Central memory CD8-positive, alpha-beta T cell (primary cell): ENCODE measurements at regions not wholly inside any gene's neighbourhood (a gene's known extent, or its start where the extent isn't known, plus 50 kb on each side); places are given as distances from the start of the nearest gene placed in this dataset.

Experiments used
- ATAC-seq: fragments of 150-1000 bp; cut with Tn5 transposase; replicated peaks from 2 replicates; pipeline ENCODE4 v1.10.0; 2022; ENCODE audit warnings: mild to moderate bottlenecking, moderate FRiP score, moderate number of reproducible peaks; ENCODE audit not compliant: poor library complexity, severe bottlenecking; ENCODE audit errors: extremely low read depth
- DNase-seq, 2 donors: peaks; one replicate each; pipeline ENCODE4 v3.0.0; 2021; ENCODE audit warnings: low spot score in 2 of 2
- H3K27ac Mint-ChIP-seq: one replicate; pipeline ENCODE4 v1.8.0; 2022; ENCODE audit warnings: low read depth, mild to moderate bottlenecking, moderate library complexity, mixed read lengths
- H3K27me3 Mint-ChIP-seq: one replicate; pipeline ENCODE4 v1.8.0; 2022; ENCODE audit warnings: mixed read lengths
- H3K36me3 Mint-ChIP-seq: one replicate; pipeline ENCODE4 v1.8.0; 2022; ENCODE audit warnings: mild to moderate bottlenecking, moderate library complexity, mixed read lengths; ENCODE audit not compliant: insufficient read depth
- H3K4me1 Mint-ChIP-seq: one replicate; pipeline ENCODE4 v1.8.0; 2022; ENCODE audit warnings: mixed read lengths
- H3K4me3 Mint-ChIP-seq: one replicate; pipeline ENCODE4 v1.8.0; 2022; ENCODE audit warnings: mild to moderate bottlenecking, moderate library complexity, mixed read lengths
- H3K9me3 Mint-ChIP-seq: one replicate; pipeline ENCODE4 v1.8.0; 2022; ENCODE audit warnings: mixed read lengths

DNA sequence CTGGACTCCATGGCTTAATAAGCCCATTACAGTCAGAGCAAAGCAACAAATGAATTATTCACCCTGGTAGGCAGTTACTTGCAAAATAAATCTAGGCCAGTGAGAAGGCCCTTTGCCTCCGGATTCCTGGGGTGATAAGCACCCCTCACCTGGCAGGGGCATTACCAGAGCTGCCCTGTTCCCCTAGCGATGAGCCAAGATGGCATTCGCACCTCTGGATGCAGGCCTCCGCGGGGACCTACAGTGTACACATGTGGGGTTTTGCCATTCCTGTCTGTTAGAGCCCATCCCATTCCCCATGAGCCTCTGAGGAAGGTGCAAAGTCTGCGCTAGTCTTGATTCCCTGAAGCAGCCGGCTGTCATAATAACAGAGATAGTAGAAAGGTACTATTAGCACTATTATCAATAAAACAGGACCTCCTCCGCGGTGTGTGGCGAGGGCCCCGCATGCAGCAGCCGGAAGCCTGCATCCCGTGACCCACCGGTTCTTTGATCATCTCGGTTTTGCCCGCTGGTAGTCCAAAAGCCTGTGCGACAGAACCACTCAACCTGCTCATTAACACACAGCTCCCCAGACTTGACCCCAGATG lies 344.3 kb downstream of the BRD1 start:
- no peak overlapping the region for H3K27ac Mint-ChIP-seq
- H3K27me3 Mint-ChIP-seq = peaks cover 46% of the 10 kb centered on the region
- ATAC-seq = no peak
- H3K4me3 Mint-ChIP-seq = no peak overlapping the region
- H3K36me3 Mint-ChIP-seq = no peaks in the 10 kb centered on the region
- H3K4me1 Mint-ChIP-seq = peaks cover 12% of the 10 kb centered on the region
- no peaks in the 10 kb centered on the region for H3K9me3 Mint-ChIP-seq
- DNase-seq = no peak

DNA sequence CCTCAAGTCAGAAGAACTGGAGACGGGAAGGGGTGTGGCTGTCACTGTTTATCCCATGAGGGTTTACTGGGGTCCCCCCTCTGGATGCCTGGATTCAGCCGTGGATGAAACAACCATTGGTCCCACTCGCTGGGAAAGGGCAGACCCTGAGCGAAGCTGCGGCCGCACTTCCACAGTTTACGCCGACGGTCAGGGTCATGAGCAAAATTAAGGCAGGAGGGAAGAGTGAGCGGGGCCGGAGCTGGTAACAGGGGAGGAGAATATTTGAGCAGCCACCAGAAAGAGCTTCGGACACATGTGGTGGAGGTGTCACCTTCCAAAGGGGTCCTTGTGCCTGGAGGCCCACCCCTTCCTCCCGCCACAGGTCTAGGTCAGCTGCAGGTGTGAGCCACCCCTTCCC lies 344.9 kb downstream of the BRD1 start:
- Mint-ChIP-seq H3K4me3 (no peak overlapping the region), H3K27ac (no peak overlapping the region), H3K4me1 (peaks cover 12% of the 10 kb centered on the region), H3K36me3 (no peaks in the 10 kb centered on the region), H3K27me3 (peaks cover 46% of the 10 kb centered on the region), H3K9me3 (no peaks in the 10 kb centered on the region)
- no peak for DNase-seq
- ATAC-seq = no peak

DNA sequence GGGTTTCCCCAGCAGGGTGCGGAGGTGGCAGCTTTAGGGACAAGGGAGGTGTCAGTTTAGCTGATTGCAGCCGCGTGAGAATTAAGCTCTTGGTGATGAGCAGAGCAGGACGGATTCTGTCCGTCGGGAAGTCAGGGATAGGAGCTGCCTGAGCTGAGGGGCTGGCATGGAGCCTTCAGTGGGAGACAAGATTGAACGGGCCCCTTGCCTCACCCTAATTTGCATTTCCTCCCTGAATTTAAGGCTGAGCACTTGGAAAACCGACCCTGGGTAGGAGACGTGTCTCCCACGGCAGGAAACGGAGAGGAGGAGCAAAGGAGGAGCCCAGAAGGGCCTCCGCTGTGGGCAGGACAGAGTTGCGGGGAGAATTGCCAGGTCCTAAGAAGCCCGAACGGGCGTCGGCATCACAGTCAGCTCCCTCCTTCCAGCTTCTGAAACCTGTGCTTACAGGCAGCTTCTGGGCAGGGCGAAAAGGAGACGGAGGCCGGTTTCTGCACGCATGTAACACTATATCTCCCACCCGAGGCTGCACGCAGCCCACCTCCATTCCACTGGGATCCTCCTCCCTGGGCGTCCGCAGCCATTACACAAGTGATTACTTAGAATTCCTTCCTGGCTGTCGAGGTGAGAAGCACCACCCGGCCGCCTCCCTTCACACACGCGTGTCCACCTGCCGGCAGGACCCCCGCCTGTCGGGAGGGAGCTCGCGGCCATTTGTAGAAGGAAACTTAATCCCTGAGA lies 345.8 kb downstream of the BRD1 start:
- no peak for ATAC-seq
- peaks cover 46% of the 10 kb centered on the region for H3K27me3 Mint-ChIP-seq
- no peak overlapping the region for H3K4me3 Mint-ChIP-seq
- DNase-seq = no peak
- H3K9me3 Mint-ChIP-seq = peaks cover 3% of the 10 kb centered on the region
- H3K27ac Mint-ChIP-seq = no peak overlapping the region
- H3K36me3 Mint-ChIP-seq = no peaks in the 10 kb centered on the region
- H3K4me1 Mint-ChIP-seq = peaks cover 12% of the 10 kb centered on the region

DNA sequence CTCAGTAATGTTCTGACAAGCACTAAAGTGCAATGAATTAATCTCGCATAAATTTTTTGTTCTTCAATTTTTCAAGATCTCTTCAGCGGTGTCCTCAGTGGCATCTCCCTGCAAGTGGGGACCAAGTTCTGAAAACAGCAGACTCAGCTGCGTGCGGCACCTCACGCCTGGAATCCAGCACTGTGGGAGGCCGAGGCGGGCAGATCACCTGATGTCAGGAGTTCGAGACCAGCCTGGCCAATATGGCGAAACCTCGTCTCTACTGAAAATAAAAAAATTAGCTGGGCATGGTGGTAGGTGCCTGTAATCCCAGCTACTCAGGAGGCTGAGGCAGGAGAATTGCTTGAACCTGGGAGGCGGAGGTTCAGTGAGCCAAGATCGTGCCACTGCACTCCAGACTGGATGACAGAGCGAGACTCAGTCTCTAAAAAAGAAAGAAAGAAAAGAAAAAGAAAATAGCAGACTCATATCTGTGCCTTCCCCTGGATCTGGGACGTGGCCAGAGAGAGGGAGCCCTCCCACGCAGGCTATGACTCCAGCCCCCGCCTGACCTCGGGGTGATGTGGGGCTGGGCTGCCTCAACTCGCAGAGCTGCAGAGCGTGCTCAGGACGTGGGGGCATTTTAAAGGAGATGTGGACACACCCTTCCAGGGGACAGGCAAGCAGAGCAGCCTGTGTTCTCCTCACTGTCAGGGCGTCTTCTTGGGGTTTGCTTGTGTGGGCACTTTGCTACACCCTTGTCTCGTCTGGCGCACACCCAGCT lies 346.6 kb downstream of the BRD1 start:
- peaks cover 10% of the 10 kb centered on the region for H3K9me3 Mint-ChIP-seq
- ATAC-seq (no peak), DNase-seq (no peak)
- H3K27me3 Mint-ChIP-seq = peaks cover 46% of the 10 kb centered on the region
- H3K4me1 Mint-ChIP-seq = peaks cover 12% of the 10 kb centered on the region
- H3K4me3 Mint-ChIP-seq = no peak overlapping the region
- H3K27ac Mint-ChIP-seq = no peak overlapping the region
- H3K36me3 Mint-ChIP-seq = no peaks in the 10 kb centered on the region

DNA sequence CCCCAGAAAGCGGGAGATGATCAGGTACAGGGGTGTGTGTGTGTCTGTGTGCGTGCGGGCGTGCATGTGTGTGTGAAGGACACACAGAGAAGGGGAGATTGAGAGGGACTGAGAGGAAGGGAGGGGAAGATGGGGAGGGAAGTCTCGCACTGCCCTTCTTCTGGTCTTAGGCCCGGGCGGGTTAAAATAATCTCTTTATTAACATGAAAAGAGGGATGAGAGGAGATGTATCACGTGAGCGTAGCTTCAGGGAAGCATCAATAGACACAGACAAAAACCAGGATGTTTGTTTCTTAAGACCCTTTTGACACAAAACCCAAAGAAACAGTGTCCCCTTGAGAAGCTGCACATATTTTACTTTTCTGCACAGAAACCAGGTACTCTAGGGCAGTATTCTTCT lies 347.3 kb downstream of the BRD1 start:
- no peak overlapping the region for H3K4me3 Mint-ChIP-seq
- H3K9me3 Mint-ChIP-seq = peaks cover 11% of the 10 kb centered on the region
- ATAC-seq (no peak), DNase-seq (no peak)
- no peak overlapping the region for H3K27ac Mint-ChIP-seq
- H3K4me1 Mint-ChIP-seq = peaks cover 12% of the 10 kb centered on the region
- peaks cover 52% of the 10 kb centered on the region for H3K27me3 Mint-ChIP-seq
- no peaks in the 10 kb centered on the region for H3K36me3 Mint-ChIP-seq

DNA sequence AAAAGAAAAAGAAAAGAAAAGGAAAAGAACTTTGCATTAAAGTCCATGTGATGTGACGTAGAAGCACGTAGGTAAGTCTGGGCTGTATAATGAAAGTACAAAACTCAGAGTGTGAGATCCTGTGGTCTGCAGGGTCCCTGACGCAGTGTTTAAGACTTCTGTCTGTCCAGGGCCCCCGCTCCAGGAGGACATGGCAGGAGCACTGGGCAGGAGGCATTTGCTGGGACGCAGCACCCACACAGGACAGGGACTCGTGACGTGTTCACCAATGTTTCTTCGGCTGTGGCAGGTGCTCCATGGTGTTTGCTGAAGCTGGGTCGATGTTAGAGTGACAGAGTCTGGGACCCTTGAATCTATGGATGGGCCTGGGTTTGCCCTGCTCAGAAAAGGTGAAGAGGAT lies 348.1 kb downstream of the BRD1 start:
- H3K27me3 Mint-ChIP-seq = peaks cover 54% of the 10 kb centered on the region
- no peak overlapping the region for H3K4me3 Mint-ChIP-seq

DNA sequence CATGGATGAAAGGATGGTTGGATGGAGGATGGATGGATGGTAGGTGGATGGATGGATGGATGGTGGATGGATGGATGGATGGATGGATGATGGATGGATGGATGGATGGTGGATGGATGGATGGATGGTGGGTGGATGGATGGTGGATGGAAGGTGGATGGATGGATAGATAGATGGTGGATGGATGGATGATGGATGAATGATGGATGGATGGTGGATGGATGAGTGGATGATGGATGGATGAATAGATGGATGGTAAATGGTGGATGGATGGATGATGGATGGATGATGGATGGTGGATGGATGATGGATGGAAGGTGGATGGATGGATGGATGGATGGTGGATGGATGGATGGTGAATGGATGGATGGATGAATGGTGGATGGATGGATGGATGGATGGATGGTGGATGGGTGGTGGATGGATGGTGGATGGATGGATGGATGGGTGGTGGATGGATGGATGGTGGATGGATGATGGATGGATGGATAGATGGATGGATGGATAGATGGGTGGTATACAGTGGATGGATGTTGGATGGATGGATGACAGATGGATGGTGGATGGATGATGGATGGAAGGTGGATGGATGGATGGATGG lies 350.8 kb downstream of the BRD1 start:
- no peak overlapping the region for H3K27ac Mint-ChIP-seq
- H3K4me3 Mint-ChIP-seq = no peak overlapping the region
- ATAC-seq (no peak), DNase-seq (no peak)
- H3K9me3 Mint-ChIP-seq = peaks cover 11% of the 10 kb centered on the region
- peaks cover 2% of the 10 kb centered on the region for H3K36me3 Mint-ChIP-seq
- peaks cover 51% of the 10 kb centered on the region for H3K27me3 Mint-ChIP-seq
- peaks cover 9% of the 10 kb centered on the region for H3K4me1 Mint-ChIP-seq

More for the DNA sequence above, 348.1 kb downstream of the BRD1 start:
- Mint-ChIP-seq H3K27ac (no peak overlapping the region), H3K4me1 (peaks cover 12% of the 10 kb centered on the region), H3K9me3 (peaks cover 11% of the 10 kb centered on the region), H3K36me3 (no peaks in the 10 kb centered on the region)
- ATAC-seq = no peak
- DNase-seq = no peak

DNA sequence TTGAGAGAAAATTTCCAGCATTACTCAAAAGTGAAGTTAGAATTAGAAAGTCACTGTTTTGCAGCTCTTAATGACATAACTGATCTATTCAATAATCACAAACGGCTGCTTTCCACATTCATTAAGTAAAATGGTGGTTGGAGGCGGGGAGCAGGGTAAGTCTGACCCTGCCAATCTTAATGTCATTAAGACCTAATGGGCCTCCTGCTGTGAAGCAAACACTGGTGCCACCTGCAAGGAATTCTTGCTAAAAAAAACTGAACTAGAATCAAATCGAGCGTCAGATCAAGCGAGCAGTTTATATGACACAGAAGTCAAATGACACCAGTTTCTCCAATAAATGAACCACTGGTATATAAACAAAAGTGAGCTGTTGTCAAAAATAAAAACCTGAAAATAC lies 351.5 kb downstream of the BRD1 start:
- no peak for DNase-seq
- Mint-ChIP-seq H3K27ac (no peak overlapping the region), H3K36me3 (peaks cover 2% of the 10 kb centered on the region), H3K4me3 (no peak overlapping the region), H3K9me3 (peaks cover 11% of the 10 kb centered on the region), H3K27me3 (peaks cover 47% of the 10 kb centered on the region), H3K4me1 (peaks cover 2% of the 10 kb centered on the region)
- ATAC-seq = no peak

DNA sequence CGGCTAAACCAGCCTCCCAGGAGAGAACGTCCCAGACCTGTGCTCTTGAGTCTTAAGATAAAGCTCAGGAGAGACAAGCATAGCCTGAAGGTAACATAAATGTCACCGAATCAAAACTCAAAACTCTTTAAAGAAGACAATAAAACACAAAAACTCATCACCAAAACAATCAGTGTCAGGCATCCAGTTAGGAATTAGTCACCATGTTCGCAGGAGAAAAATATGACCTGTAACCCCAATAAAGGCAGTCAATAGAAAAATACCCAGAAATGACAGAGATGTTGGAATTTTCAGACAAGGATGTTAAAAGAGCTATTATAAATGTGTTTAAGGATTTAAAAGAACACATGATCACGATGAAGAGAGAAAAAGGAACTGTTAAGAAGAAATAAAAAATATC lies 352.4 kb downstream of the BRD1 start:
- Mint-ChIP-seq H3K4me1 (no peaks in the 10 kb centered on the region), H3K27me3 (peaks cover 39% of the 10 kb centered on the region), H3K9me3 (peaks cover 11% of the 10 kb centered on the region), H3K27ac (no peak overlapping the region), H3K4me3 (no peak overlapping the region), H3K36me3 (peaks cover 2% of the 10 kb centered on the region)
- DNase-seq (no peak), ATAC-seq (no peak)

DNA sequence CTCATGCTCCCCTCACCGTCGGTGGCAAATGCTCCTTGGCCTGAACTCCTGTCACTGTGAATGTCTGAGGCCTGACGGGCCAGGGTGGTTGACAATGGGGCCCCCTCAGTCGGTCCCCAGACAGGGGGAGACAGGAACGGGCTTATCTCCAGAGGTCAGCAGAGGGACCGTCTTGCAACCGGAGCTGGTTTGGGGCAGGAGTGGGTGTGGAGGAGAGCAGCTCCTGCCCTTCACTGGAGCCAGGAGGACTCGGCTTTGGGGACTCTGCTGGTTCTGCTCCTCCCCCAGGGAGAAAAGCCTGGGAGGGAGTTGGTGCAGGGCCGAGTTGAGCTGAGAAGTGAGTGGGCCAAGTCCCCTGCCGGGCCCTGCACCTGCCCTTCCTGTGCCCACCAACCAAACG lies 354.4 kb downstream of the BRD1 start:
- Mint-ChIP-seq H3K27ac (no peak overlapping the region), H3K27me3 (peaks cover 39% of the 10 kb centered on the region), H3K9me3 (peaks cover 11% of the 10 kb centered on the region)

DNA sequence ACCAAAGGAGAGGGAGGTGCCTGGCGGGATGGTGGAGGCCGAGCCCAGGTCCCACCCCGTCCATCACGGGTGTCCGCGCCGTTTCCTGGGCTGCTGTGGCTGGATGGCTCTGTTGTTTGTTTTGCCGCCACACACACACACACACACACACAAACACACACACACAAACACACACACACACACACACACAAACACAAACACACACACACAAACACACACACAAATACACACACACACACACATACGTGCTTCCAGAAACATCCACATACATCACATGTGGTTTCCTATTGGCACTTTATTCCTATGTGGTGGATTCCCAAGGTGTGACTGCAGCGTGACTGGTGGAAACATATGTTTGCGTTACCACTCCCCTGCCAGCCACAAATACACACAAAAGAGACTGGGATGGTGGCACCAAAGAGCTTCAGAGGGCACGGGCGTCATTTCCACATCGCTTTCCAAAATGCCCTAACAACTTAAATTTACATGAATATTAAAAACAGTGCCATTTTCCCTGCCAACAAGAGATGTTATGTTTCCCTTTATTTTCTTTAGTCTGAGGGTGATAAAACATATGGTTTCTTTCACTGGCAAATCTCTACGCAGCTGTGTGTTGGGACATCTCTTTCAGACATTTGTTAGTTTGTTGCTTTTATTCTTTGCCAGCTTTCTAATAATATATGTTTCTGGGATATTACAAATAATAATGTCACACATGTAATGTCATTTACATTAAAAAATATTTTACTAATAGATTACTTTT lies 356.8 kb downstream of the BRD1 start:
- Mint-ChIP-seq H3K36me3 (peaks cover 2% of the 10 kb centered on the region), H3K9me3 (no peaks in the 10 kb centered on the region), H3K4me3 (no peak overlapping the region), H3K27me3 (peaks cover 48% of the 10 kb centered on the region), H3K4me1 (no peaks in the 10 kb centered on the region), H3K27ac (no peak overlapping the region)
- DNase-seq (no peak), ATAC-seq (no peak)

More for the DNA sequence above, 354.4 kb downstream of the BRD1 start:
- Mint-ChIP-seq H3K4me3 (no peak overlapping the region), H3K4me1 (no peaks in the 10 kb centered on the region), H3K36me3 (peaks cover 2% of the 10 kb centered on the region)
- no peak for DNase-seq
- ATAC-seq = no peak
